SIG-M5 treated with dmso at 0.1 percent for 504 hours (cell line): ENCODE measurements at regions not wholly inside any gene's neighbourhood (a gene's known extent, or its start where the extent isn't known, plus 50 kb on each side); places are given as distances from the start of the nearest gene placed in this dataset.
"Not testable (repeated sequence)": the region's sequence is repeated elsewhere in the genome, so short reads cannot be mapped to it uniquely, and the experiment has no call there.

Experiments
- DNase-seq: peaks from one replicate; lab custom pipeline; 2025; ENCODE audit not compliant: unreplicated experiment; lab: John Stamatoyannopoulos, UW

DNA sequence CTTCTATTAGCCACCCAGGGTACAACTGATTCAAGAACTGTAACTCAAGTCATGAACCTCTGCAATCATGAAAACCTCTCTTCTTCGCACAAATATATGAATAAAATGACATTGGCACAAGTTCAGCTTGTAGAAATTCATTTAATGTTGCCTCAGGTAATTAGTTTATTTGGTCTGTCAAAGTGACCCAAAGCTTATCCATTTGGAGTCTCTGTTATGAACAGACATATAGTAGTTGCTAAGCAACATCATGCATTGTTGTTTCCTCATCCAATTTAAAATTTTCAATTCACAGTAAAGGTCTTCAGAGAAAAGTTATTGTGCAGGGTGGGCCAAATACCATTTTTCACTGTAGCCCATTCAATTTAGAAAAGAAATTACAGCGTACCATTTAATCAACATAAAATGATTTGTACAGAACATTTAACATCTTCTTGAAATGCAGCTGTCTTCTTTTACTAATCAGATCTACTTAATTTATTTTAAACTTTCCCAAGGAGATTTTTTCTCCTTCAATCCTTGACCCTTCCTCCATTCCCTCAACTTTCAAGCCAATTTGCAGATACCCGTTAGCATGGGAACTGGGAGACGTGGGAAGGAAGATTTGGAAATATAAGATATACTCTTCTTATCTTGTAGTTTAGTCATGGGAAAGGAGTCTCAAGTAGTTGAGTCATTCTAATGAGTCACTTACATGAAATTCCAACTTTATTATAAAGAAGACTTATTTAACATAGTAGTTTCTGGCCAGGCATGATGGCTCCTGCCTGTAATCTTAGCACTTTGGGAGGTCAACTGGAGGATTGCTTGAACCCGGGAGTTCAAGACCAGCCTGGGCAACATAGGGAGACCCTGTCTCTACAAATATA is 231.3 kb downstream of the ATPSCKMT start:
- no peak for DNase-seq

DNA sequence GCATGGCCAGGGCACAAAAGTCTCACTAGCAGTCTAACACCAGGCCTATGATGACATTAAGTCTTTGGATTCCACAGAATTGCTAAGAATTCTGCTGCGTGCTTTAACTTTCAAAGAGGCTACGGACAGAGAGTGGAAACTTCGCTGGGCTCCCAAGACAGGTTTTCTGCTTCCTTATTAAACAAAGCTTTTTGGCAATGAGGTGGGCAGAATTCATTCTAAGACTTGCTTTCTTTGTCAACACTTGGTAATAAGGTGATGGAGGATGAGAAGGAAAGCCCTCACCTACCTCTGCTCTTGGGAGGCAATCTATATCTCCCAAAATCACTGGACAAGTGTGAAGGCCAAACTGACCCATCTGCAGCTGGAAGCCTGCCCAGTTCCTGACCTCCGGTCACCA is 231.9 kb downstream of the ATPSCKMT start:
- no peak for DNase-seq

DNA sequence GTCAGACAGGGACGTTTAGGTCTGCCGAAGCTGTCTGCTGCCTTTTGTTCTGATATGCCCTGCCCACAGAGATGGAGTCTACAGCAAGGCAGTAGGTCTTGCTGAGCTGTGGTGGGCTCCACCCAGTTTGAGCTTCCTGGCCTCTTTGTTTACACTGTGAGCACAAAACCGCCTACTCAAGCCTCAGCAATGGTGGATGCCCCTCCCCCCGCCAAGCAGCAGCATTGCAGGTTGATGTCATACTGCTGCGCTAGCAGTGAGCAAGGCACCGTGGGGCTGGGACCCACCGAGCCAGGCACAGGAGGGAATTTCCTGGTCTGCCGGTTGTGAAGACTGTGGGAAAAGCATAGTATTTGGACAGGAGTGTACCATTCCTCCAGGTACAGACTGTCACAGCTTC is 233.1 kb downstream of the ATPSCKMT start:
- DNase-seq: not testable (repeated sequence)

DNA sequence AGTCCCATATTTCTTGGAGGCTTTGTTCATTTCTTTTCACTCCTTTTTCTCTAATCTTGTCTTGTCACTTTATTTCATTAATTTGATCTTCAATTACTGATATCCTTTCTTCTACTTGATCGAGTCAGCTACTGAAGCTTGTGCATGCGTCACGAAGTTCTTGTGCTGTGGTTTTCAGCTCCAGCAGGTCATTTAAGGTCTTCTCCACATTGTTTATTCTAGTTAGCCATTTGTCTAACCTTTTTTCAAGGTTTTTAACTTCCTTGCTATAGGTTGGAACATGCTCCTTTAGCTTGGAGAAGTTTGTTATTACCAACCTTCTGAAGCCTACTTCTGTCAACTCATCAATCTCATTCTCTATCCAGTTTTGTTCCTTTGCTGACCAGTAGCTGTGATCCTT is 234.0 kb downstream of the ATPSCKMT start:
- DNase-seq: not testable (repeated sequence)

DNA sequence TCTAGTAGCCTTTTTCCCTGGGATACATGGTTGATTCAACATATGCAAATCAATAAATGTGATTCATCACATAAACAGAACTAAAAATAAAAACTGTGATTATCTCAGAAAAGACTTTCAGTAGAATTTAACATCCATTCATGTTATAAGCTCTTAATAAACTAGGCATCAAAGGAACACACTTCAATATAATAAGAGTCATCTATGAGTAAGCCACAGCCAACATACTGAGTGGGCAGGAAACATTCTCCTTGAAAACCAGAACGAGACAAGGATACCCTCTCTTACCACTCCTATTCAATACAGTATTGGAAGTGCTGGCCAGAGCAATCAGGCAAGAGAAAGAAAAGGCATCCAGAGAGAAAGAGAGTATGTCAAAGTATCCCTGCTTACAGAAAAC is 239.9 kb downstream of the ATPSCKMT start:
- DNase-seq: no peak

DNA sequence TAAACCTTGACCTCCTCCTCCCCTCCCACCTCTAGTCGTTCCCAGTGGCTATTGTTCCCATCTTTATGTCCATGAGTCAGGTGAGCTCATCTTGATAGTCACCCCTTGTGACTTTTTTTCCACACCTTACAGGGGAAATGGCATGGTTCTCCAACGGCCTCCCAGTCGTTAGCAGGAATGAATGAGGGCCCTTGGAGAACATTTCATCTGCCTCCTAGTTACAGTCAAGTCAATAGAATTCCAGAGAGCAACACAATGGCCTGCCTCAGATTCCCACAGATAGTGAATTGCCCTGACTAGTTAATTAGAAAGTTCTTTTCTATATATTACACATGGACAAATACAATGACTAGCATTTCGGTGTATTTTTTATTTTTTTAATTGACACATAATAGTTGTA is 262.6 kb downstream of the ATPSCKMT start:
- DNase-seq: no peak

DNA sequence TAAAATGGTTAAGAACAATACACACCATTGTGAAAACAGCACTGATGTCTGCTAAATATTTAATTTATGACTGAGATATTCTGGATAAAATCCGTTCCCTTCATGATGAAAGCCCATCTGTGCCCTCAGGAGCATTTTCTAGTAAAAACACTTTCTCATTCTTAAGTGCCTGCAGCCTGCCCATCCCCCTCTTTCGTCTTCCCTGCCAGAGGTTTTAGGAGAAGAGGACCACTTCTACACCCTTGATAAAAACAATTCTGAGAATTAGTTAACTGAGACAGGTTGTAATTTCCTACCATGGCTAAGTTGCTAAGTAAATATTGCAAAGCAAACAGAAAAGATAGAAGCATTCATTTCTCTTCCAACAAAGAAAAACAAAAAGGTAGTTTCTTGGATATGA is 272.6 kb downstream of the ATPSCKMT start:
- no peak for DNase-seq

DNA sequence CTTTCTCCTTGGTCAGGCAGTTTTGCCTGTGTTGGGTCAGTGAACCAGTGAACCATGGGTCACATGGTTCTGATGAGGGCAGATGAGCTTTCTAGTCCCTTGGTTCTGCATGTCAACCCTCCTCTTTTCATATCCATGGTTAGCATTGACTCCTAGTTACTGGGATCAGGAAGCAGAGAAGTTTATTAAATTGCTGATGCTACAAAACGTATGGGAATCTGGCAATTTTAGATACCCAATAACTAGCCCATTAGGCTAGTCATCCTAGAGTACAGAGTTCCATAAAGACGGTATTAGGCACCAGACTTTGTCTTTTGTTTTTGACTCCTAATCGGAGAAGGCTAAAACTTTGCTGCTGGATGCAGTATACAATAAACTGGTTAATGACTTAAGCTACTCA is 273.1 kb downstream of the ATPSCKMT start:
- DNase-seq: no peak

DNA sequence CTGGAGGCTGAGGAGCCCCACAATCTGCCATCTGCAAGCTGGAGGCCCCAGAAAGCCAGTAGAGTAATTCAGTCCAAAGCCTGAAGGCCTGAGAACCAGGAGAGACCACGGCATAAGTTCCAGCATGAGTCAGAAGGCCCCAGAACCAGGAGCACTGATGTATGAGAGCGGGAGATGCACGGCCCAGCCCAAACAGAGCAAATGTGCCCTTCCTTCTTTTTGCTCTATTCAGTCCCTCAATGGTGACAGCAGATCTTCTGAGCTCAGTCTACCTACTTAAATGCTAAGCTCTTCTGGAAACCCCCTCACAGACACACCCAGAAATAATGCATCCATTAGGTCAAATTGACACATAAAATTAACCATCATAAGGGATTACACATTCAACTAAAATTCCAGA is 277.6 kb downstream of the ATPSCKMT start:
- DNase-seq: no peak

DNA sequence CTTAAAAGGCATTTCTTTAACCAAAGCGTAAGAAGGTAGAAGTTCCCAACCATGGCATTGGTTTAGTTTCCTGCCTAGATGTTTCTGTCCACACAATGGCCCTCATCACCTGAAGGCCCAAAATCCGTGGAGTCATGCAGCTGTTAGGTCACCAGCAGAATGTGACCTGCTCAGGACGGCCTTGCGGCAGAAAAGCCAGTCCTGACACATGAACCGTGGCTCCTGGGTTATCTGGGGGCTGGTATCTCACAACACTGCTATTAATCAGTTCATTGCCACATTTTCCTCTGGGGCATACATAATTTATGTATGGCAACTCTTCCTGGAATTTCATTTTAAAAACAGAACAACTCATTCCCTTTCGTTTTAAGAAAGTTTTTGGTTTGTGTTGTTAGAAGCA is 278.4 kb downstream of the ATPSCKMT start:
- DNase-seq: no peak

DNA sequence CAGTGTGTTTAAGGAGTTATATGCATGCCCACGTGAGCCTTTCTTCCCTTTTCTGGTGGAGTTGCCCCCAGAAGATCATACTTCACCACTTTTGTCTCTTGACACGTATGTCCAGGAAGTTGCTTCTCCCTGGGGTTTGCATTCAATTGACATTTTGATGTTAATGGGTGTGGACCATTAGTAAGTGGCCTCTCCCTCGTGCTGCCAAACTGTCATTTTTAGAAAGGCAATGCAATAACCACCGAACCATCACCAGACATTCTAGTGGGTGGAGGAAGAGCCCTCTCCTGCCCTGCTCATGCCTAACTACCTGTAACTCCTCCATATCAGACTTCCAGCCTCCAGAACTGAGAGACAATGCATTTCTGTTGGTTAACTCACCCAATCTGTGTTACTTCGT is 290.8 kb downstream of the ATPSCKMT start:
- no peak for DNase-seq

DNA sequence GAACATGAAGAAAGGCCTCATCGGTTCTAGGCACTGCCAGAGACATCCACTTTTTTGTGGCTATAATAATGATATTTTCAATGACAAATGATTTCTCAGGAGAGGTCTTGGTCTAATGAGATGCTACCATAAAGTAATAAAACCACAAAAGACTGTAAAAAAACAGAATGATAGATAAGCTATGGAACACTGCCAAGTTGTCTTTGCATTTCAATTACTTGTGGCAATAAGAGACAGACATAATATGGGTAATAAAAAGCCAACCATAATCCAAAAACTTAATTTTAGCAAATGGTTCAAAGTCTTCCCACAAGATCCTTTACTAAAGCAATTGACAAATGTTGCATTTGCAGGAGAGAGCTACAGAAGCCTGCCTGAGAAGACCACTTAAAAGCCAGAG is 292.5 kb downstream of the ATPSCKMT start:
- no peak for DNase-seq

DNA sequence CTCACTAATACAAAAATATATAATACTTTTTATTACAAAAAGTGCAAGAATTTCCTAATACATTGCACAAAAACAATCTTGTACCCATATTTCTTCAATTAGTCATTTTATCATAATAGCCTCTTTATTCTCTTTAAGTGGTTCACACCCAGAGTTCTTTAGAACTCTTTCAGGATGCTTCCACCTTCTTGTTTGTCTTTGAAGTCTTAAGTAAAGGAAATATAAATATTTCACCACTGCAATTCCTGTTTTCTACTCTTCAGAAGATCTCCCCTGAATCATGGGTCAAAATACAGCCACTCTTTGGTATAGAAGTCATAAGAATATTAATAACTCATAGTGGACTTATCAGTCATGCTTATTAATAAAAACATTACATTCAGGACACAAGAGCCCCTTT is 293.0 kb downstream of the ATPSCKMT start:
- DNase-seq: no peak

DNA sequence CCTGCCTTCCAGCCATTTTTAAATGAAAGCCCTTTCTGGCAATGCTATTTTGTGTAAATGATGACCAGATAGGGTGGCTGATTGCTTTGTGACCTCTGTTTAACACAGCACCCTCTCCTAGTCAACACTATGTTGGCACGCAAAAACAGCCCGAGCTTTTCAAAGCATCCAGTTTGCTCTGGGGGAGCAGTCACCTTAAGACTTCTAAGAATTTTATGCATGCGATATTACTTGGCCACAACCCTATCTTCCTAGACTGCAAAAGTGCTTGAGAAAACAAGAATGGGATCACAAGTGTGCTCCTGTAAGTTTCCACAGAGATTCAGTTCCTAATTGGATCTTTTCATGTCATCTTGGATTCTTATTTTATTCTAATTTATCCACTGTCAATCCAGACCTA is 294.1 kb downstream of the ATPSCKMT start:
- no peak for DNase-seq

DNA sequence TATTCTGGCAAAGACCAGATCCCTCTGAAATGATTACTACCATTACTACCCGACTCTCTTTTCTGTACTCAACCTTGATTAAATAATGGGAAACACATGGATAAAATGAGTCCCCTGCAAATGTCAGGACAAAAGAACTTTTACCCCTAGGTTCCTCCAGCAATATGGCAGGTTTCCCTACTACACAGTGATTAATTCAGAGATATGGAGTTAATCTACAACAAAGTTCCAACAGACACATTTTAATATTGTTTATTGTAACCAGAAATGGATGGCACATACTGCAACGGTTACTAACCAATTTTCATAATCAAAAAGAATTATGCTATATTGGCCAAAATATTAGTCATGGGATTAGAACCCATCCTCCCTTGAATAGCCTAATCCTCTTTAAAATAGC is 294.8 kb downstream of the ATPSCKMT start:
- DNase-seq: no peak

DNA sequence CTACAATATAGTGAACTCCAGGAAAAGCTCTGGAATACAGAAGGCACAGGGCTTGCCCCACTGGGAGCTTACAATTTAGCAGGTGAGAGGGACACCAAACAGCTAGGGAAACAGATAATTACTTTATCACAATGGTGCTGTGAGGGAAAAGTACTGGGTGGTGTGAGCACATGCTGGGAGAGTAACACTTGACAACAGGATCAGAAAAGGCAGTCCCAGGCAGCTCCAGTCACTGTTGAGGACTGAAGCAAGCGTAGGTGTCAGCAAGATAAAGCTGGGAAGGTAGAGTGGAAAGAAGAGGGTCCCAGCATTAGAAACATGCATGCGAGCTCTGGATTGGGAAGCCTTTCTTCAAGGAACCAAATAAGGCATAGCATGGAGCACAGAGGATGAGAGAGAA is 296.0 kb downstream of the ATPSCKMT start:
- no peak for DNase-seq

DNA sequence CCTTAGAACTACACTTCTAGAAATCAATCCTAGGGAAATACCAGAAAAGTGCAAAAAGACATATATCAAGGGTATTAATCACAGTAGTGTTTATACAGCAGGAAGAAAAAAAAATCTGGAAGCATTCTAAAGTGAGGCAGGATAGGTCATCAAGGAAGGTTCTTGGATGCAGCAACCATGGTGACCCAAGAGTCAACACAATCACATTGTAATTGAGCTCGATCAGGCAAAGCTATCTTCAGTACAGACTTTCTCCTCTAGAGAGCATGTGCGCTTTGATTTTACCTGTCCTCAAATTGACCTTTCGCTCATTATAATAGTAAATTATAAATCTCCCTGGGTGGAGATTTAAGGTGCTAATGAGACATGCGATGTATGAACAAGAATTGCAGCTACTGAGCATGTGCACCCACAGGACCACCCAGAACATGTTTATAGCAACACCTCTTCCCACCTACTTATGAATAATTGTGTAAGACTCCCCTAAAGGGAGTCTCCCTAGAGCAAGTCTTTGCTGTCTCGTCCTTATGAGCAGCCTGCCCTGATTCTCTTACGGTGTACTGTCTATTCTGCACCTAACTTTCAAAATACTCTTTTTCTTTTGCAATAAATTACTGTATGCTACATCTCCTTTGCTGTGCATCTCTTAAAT is 297.7 kb downstream of the ATPSCKMT start:
- no peak for DNase-seq

DNA sequence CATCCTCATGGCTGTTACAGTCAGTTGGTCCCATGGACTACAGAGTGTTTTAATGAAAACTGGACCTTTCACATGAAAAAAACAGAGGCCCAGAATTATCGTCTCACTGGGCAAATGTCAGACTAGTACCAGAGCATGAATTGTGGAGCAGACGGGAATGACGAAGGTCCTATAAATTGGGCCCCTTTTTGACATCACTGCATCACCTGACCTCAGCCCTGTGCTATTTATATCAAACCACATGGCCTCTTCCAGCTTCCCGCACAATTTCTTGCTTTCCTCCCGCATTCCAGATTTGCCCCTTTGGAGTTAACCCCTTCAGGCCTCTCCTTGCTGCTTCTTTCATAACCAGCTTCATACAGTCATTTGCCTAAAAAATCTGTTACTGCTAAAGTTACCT is 301.7 kb downstream of the ATPSCKMT start:
- DNase-seq: no peak

DNA sequence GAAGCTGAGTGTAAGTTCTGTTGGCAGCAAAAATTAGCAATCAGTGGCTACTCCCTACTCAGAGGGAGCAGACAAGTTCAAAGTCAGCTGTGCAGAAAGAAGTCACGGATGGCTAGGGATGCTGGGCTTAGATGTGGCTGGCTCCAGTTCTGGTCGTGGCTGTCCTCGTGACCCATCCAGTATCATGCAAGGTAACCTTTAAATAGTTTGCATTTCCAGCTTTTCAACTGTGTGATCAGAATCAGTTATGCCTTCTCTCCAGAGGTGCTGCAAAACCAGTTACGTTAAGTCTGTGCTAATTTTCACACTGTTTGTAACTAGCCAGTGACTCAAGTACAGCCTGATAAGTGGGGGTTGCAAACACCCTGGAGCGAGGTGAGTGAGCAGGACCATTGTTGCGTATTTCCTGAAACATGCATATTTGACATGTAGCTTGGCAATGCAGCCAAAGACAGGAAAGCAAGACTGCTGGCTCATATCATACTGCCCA is 302.4 kb downstream of the ATPSCKMT start:
- DNase-seq: no peak

DNA sequence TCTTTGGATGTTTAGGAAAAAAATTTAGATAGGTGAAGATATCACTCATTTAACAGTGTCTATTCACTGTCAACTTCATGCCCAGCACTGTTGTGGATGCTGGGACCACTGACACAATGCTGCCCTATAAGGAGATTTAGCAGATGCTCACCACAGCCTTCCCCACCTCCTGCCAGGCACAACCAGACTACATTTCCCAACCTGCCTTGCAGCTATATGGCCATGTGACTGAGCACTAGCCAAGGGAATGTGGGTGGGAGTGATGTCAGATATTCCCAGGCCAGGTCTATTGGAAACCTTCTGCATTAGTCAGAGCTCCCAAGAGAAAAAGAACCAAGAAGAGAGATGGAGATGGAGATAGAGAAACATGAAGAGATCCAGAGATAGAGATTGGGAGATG is 302.6 kb upstream of the TAS2R1 start:
- no peak for DNase-seq

DNA sequence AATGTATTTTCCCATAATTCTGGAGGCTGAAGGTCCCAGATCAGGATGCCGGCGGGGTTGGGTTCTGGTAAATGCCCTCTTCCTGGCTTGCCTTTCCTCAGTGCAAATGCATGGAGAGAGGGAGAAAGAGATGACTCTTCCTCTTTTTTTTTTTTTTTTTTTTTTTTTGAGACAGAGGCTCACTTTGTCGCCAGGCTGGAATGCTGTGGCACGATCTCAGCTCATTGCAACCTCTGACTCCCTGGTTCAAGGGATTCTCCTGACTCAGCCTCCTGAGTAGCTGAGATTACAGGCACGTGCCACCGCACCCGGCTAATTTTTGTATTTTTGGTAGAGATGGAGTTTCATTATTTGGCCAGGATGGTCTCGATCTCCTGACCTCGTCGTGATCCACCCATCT is 300.0 kb upstream of the TAS2R1 start:
- DNase-seq: no peak

DNA sequence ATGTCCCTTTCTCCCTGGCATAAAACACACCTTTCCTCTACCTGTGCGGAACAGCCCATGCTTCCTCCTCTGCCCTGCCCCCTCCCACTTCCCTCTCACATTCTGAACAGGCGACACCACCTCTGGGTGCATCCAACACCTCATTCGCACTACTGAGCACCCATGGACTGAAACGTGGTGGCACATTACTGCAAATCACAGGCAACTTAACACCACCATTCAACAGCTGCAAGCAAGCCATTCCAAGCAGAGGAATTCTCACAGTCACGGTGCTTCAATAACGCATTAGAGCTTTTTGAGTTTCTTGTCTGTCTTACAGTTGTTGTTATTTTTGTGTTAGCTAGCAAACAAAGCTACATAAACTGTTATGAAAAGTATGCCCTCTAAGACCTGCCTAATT is 298.2 kb upstream of the TAS2R1 start:
- no peak for DNase-seq
